ENCODE measurements at regions not wholly inside any gene's neighbourhood (a gene's known extent, or its start where the extent isn't known, plus 50 kb on each side); places are given as distances from the start of the nearest gene placed in this dataset.

- TF ChIP-seq, protein P1, sequence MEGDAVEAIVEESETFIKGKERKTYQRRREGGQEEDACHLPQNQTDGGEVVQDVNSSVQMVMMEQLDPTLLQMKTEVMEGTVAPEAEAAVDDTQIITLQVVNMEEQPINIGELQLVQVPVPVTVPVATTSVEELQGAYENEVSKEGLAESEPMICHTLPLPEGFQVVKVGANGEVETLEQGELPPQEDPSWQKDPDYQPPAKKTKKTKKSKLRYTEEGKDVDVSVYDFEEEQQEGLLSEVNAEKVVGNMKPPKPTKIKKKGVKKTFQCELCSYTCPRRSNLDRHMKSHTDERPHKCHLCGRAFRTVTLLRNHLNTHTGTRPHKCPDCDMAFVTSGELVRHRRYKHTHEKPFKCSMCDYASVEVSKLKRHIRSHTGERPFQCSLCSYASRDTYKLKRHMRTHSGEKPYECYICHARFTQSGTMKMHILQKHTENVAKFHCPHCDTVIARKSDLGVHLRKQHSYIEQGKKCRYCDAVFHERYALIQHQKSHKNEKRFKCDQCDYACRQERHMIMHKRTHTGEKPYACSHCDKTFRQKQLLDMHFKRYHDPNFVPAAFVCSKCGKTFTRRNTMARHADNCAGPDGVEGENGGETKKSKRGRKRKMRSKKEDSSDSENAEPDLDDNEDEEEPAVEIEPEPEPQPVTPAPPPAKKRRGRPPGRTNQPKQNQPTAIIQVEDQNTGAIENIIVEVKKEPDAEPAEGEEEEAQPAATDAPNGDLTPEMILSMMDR (IDR thresholded peaks at IDR 0.05): no peak
- no peak for TF ChIP-seq POLR2A (IDR thresholded peaks at IDR 0.05)
These were observed 623.2 kb downstream of the CCER1 start for GRCh38 chr12:90331821-90332220.

Measured in heart left ventricle (tissue), 13 donors.